Panc1 (cell line): ENCODE measurements at regions not wholly inside any gene's neighbourhood (a gene's known extent, or its start where the extent isn't known, plus 50 kb on each side); places are given as distances from the start of the nearest gene placed in this dataset.

ENCODE experiments used
- ATAC-seq: fragments of 200-7000 bp; cut with Tn5 transposase; 2 replicates; pipeline ENCODE4 v1.9.1; 2020; ENCODE audit warnings: mild to moderate bottlenecking, moderate library complexity
- BruUV-seq: library from RNA; stranded (reverse); fragments of 400-500 nt; replicated peaks from 2 replicates; lab custom pipeline; 2021; lab: Mats Ljungman, UMichigan
- CTCF ChIA-PET: fragments of 300-600 bp; sonication (Branson Sonifier 250); formaldehyde crosslinking; loops from one replicate; lab custom pipeline; 2022; ENCODE audit warnings: antibody characterized with exemption; lab: Charles Lee
- POLR2A ChIA-PET: fragments of 300-600 bp; sonication (Branson Sonifier 250); formaldehyde crosslinking; loops from one replicate; lab custom pipeline; 2022; ENCODE audit warnings: antibody characterized with exemption; lab: Charles Lee
- DNase-seq: peaks from one replicate; pipeline ENCODE4 v3.0.0-alpha.2; 2010; ENCODE audit warnings: low read depth, low spot score
- H3K27ac ChIP-seq: 2 replicates; pipeline ENCODE4 v1.5.1; 2011; ENCODE audit warnings: mild to moderate bottlenecking, low read length, inconsistent platforms
- H3K27me3 ChIP-seq: fragments of 200-500 bp; sonication (Bioruptor generic); 2 replicates; pipeline ENCODE4 v1.6.0; 2014; ENCODE audit warnings: low read length, inconsistent platforms; ENCODE audit not compliant: control insufficient read depth, insufficient read depth
- H3K36me3 ChIP-seq: fragments of 200-500 bp; sonication (Bioruptor generic); 2 replicates; pipeline ENCODE4 v1.5.1; 2014; ENCODE audit warnings: inconsistent platforms, mild to moderate bottlenecking, low read length, moderate library complexity; ENCODE audit not compliant: control insufficient read depth, insufficient read depth
- H3K4me1 ChIP-seq: 2 replicates; pipeline ENCODE4 v1.5.1; 2011; ENCODE audit warnings: inconsistent platforms, mild to moderate bottlenecking, low read length, moderate library complexity; ENCODE audit not compliant: control insufficient read depth, insufficient read depth
- H3K4me3 ChIP-seq, 2 experiments: 2 replicates each; pipeline ENCODE4 v1.5.1; 2011 to 2012; ENCODE audit warnings: low read depth in 2 of 2, low read length in 2 of 2, mild to moderate bottlenecking in 2 of 2, inconsistent platforms in 1 of 2, moderate library complexity in 1 of 2
- H3K9me3 ChIP-seq: fragments of 200-500 bp; sonication (Bioruptor generic); 2 replicates; pipeline ENCODE4 v1.5.1; 2014; ENCODE audit warnings: low read depth, mild to moderate bottlenecking, inconsistent platforms, low read length, moderate library complexity; ENCODE audit not compliant: control insufficient read depth, insufficient read depth
- POLR2AphosphoS5 ChIP-seq: IDR thresholded peaks from 2 replicates; pipeline ENCODE4 v1.6.1; 2012; ENCODE audit warnings: mild to moderate bottlenecking, low read depth, low read length, moderate library complexity
- SIN3A ChIP-seq: IDR thresholded peaks from 2 replicates; pipeline ENCODE4 v1.6.1; 2012; ENCODE audit warnings: low read depth, mild to moderate bottlenecking, low read length, moderate library complexity, borderline replicate concordance; ENCODE audit not compliant: insufficient read depth
- TCF7L2 ChIP-seq: IDR thresholded peaks from 2 replicates; pipeline ENCODE4 v1.6.1; 2011; ENCODE audit warnings: mild to moderate bottlenecking, low read depth, low read length, inconsistent platforms
- in situ Hi-C: cut with HindIII; loops from 2 replicates; pipeline ENCODE4 v1.10.0; 2016; ENCODE audit warnings: low sequenced_read_pairs, low pct_unique_long_range_greater_than_20kb
- intact Hi-C: fragments of 100-400 bp; cut with micrococcal nuclease; formaldehyde crosslinking; loops from one replicate; pipeline ENCODE4 v1.10.0; 2022; ENCODE audit not compliant: unreplicated experiment
- TF ChIP-seq, protein P1 (sequence below): fragments of 450-650 bp; IDR thresholded peaks from 2 replicates; pipeline ENCODE4 v1.5.1; 2017; ENCODE audit warnings: mild to moderate bottlenecking
- TF ChIP-seq, protein P2 (sequence below), 2 experiments: IDR thresholded peaks; 2 replicates each; pipeline ENCODE4 v1.6.1; 2011 to 2012; ENCODE audit warnings: low read depth in 2 of 2, control low read depth in 1 of 2, low read length in 1 of 2, mild to moderate bottlenecking in 1 of 2, moderate library complexity in 1 of 2; ENCODE audit not compliant: insufficient read depth in 1 of 2

DNA sequence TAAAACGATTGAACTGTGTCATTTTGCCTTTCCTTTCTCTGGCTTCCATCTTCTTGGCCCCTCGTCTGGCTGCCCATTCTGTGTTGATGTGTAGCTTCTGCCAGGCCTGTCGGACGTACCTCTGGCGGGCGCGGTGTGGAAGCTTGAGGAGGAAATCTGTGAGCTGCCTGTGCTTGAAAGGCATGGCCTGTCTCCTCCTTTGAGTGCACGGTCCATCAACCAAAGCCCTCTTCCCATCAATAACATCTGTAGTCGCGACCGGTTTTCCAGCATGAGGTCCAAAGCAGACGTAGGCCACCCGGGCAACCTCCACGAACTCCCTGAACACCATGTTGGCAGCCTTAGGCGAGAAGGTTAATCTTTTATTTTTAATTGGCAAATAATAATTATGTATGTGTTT is 202.7 kb downstream of the CRLF2 start:
- in situ Hi-C loops = no loop called here
- TF ChIP-seq, protein P1, sequence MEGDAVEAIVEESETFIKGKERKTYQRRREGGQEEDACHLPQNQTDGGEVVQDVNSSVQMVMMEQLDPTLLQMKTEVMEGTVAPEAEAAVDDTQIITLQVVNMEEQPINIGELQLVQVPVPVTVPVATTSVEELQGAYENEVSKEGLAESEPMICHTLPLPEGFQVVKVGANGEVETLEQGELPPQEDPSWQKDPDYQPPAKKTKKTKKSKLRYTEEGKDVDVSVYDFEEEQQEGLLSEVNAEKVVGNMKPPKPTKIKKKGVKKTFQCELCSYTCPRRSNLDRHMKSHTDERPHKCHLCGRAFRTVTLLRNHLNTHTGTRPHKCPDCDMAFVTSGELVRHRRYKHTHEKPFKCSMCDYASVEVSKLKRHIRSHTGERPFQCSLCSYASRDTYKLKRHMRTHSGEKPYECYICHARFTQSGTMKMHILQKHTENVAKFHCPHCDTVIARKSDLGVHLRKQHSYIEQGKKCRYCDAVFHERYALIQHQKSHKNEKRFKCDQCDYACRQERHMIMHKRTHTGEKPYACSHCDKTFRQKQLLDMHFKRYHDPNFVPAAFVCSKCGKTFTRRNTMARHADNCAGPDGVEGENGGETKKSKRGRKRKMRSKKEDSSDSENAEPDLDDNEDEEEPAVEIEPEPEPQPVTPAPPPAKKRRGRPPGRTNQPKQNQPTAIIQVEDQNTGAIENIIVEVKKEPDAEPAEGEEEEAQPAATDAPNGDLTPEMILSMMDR = no peak
- TF ChIP-seq TCF7L2 = no peak
- TF ChIP-seq POLR2AphosphoS5 = no peak
- TF ChIP-seq SIN3A = no peak
- TF ChIP-seq, protein P2, sequence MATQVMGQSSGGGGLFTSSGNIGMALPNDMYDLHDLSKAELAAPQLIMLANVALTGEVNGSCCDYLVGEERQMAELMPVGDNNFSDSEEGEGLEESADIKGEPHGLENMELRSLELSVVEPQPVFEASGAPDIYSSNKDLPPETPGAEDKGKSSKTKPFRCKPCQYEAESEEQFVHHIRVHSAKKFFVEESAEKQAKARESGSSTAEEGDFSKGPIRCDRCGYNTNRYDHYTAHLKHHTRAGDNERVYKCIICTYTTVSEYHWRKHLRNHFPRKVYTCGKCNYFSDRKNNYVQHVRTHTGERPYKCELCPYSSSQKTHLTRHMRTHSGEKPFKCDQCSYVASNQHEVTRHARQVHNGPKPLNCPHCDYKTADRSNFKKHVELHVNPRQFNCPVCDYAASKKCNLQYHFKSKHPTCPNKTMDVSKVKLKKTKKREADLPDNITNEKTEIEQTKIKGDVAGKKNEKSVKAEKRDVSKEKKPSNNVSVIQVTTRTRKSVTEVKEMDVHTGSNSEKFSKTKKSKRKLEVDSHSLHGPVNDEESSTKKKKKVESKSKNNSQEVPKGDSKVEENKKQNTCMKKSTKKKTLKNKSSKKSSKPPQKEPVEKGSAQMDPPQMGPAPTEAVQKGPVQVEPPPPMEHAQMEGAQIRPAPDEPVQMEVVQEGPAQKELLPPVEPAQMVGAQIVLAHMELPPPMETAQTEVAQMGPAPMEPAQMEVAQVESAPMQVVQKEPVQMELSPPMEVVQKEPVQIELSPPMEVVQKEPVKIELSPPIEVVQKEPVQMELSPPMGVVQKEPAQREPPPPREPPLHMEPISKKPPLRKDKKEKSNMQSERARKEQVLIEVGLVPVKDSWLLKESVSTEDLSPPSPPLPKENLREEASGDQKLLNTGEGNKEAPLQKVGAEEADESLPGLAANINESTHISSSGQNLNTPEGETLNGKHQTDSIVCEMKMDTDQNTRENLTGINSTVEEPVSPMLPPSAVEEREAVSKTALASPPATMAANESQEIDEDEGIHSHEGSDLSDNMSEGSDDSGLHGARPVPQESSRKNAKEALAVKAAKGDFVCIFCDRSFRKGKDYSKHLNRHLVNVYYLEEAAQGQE (IDR thresholded peaks at IDR 0.05; ENCODE audit: insufficient read depth in 1 of 2, low read depth in 2 of 2, low read length in 1 of 2) = no peak
- intact Hi-C loops = no loop called here

DNA sequence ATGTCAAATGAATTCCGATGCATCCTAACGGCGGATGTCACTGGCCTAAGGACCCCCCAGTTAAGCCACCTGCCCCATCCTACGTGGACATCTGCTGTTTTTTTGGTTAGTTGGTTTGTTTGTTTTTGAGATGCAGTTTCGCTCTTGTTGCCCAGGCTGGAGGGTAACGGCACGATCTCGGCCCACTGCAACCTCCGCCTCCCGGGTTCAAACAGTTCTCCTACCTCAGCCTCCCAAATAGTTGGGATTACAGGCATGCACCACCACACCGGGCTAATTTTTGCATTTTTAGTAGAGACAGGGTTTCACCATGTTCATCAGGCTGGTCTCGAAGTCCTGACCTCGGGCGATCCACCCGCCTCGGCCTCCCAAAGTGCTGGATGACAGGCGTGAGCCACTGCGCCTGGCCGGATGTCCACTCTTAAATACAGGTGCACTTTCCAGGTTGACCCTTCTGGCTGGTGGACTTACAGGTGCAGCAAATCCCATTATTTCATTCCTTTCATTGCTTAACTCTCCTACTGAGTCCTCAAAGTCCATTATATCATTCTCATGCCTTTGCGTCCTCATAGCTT is 206.2 kb downstream of the CRLF2 start:
- DNase-seq (no peak), ATAC-seq (no peak)
- Histone ChIP-seq H3K9me3 (no peaks in the 10 kb centered on the region), H3K27me3 (no peaks in the 10 kb centered on the region), H3K36me3 (no peaks in the 10 kb centered on the region), H3K27ac (no peak overlapping the region), H3K4me1 (no peaks in the 10 kb centered on the region), H3K4me3 (no peak overlapping the region)
- TF ChIP-seq, protein P2 (IDR thresholded peaks at IDR 0.05; ENCODE audit: insufficient read depth in 1 of 2, low read depth in 2 of 2, low read length in 1 of 2) = no peak
- TF ChIP-seq, protein P1 = no peak
- TF ChIP-seq POLR2AphosphoS5 (no peak), SIN3A (no peak), TCF7L2 (no peak)
- CTCF ChIA-PET = no interaction called here
- POLR2A ChIA-PET = no interaction called here
- intact Hi-C loops (no loop called here), in situ Hi-C loops (no loop called here)
- BruUV-seq = no TSS peak

More for the DNA sequence above, 202.7 kb downstream of the CRLF2 start:
- CTCF ChIA-PET = no interaction called here
- no peaks in the 10 kb centered on the region for H3K9me3 ChIP-seq
- BruUV-seq = no TSS peak
- no peaks in the 10 kb centered on the region for H3K27me3 ChIP-seq
- ATAC-seq (no peak), DNase-seq (no peak)
- no peak overlapping the region for H3K4me3 ChIP-seq
- H3K36me3 ChIP-seq = no peaks in the 10 kb centered on the region
- POLR2A ChIA-PET = no interaction called here
- H3K27ac ChIP-seq = no peak overlapping the region
- H3K4me1 ChIP-seq = no peaks in the 10 kb centered on the region
